ENCODE measurements at regions not wholly inside any gene's neighbourhood (a gene's known extent, or its start where the extent isn't known, plus 50 kb on each side); places are given as distances from the start of the nearest gene placed in this dataset.

DNA sequence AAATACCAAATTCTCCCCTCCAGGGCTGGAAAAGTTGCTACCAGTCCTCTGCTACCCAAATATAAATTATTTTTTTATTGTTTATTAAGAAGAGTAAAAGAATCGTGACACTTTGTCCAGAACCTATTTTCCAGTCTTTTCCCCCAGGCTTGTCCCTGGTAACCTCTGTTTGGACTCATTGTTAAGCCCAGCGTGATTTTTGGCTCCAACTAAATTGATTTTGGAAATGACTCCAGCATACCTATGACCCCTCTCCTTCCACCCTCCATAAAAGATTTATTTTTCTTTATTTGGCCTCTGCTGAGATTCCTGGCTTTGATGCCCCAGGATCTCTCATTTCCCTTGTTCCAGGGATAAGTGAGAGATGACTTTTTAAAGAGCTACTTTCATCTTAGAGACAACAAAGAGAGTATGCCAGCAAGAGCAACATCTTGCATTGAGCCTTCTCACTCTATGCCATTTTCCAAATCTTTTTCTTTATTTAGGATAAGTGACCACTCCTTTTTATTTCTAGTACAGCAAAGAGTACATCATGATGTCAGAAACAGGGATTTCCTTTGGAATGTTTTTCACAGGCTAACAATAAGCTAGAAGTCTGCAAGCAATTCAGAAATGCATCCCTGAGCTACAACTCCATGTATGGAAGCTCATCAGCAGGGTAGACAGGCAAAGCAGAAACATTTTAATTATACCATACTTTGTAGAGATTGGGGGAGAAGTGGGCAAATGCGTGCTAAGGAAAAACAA is 75.8 kb downstream of the DAD1 start:
- no peak for DNase-seq (ENCODE audit: low spot score)

DNA sequence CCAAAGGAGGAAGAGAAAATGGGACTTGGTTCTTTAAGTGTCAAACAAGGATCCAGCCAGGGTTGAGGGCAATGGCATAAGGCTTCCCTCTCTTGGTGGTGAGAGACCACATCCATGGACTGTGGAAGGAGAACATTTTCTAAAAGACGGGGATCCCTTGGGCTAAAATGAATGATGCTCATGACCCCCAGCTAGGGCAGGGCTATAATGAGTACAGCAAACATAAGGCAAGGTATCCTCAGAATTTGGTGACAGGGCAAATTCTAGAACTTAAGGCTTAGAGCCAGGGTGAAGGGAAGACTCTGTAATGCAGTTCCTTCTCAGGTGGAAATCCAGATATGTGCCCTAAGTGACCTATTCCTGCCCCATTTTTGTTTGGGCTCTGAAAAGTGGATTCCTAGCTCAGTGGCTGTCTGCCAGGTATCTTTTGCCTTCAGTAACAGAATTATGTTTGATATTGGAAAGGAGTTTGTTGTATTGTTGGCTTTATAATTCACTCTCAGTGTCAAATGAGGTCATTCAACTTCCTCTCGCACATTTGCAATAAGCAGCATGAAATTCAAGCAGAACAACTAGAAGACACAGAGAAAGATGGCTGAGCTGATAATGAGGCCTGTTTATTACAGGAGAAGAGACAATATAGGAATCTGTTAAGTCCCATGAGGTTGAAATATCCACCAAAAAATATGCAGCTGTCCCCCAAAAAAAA is 76.8 kb downstream of the DAD1 start:
- no peak for DNase-seq (ENCODE audit: low spot score)

DNA sequence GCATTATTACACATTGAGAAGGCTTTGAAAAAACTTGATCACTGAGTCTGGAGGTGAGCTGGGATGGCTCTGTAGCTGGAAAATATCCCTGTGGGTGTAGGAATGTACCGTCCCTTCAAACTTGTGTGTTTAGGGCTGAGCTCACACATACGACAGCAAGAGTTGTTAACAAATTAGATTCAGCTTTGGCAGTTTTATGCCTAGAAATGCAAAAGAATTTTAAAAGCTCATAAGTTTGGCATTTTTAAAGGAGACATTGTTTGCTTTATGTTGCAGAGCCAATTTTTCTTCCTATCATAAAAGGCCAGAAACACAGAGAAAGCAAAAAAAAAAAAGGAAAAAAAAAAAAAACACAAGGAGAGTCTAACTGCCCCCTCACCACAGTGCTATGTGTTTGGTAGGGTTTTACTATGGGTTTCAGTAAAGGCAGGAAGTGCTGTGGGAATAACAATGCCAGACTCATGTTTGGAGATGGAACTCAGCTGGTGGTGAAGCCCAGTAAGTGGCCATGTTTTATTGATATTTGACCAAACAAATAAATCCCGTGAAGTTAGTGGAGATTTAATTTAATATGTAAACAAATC is 78.4 kb downstream of the DAD1 start:
- DNase-seq (ENCODE audit: low spot score), result no peak

DNA sequence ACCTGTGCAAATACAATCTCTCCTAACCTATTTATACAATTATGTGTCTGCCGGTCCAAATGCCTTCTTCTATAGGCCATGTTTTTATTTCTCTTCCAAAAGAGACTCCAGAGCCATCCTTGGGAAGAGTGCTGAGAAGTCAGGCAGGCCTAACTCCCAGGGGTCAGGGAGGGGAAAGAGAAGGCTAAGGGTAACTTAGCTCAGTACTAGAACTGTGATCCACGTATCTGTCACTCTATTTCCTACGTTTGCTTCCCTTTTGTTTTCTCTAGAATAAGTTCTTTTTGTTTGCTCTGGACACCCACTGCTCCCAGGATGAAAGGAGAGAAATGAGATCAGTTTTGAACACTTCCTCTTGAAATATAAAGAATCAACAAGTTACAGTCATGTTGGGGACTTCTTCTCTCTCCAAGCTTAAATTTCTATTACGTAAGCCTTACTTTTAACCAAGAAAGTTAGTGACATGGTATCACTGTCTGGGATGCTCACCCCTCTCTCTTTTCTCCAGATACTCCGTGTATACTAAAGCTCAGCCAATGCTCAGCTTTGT is 79.2 kb downstream of the DAD1 start:
- DNase-seq (ENCODE audit: low spot score), result no peak

DNA sequence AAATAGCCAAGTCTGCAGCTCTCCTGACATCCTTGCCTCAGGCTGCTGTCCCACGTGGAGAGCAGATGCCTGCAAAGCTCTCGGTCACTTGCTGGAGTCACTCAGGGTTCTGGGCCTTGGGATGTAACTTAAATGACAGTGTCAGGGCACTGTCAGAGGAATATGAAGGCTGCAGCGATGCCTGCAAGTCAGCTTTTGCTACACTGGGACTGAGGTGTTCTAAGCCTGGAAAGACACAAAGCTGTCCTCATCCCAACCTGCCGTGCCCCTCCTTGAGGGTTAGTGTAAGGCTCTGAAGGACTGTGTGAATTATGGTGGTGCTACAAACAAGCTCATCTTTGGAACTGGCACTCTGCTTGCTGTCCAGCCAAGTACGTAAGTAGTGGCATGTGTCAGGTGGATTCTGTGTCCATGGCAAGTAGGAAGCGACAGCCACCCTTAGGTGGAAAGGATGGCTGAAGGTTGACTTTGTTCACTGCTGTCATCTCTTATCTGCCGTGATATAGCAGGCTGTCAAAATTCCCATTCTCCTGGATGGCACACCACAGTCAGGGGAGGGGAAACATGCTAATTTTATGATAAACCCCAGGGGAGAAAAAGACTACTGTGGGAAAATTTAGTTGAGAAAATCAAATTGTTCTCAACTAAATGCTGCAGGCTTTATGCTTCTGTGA is 79.9 kb downstream of the DAD1 start:
- DNase-seq (ENCODE audit: low spot score), result no peak

DNA sequence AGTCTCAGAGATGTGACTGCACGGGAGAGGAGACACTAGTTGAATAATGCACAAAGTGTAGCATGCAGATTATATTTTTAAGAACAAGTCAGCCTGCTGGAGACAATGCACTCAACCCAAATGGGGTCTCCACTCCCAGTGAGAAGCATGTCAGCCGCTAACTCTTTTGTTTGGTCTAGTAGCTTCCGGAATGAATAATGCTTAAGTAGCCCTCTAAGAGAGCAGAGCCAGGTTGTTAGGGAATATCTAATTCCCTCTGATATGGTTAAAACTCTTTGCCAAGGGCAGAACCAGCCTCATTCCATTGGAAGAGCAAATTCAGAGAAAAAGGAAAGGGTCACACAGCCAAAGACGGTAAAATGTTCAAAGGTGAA is 80.4 kb downstream of the DAD1 start:
- no peak for DNase-seq (ENCODE audit: low spot score)

DNA sequence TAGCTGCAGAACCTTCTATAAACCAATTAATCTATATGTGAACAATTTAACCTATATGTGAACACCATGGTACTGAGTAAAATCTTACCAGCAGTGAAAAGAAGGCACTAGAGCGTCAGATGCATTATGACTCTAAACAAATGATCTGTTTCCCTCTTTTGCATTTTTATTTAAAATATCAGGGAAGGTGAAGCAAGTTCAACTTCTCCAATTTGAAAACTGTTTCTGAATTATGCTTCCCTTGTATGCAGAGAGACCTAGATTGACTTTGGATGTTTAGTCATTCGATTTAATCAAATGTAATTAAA is 80.9 kb downstream of the DAD1 start:
- DNase-seq (ENCODE audit: low spot score), result no peak

DNA sequence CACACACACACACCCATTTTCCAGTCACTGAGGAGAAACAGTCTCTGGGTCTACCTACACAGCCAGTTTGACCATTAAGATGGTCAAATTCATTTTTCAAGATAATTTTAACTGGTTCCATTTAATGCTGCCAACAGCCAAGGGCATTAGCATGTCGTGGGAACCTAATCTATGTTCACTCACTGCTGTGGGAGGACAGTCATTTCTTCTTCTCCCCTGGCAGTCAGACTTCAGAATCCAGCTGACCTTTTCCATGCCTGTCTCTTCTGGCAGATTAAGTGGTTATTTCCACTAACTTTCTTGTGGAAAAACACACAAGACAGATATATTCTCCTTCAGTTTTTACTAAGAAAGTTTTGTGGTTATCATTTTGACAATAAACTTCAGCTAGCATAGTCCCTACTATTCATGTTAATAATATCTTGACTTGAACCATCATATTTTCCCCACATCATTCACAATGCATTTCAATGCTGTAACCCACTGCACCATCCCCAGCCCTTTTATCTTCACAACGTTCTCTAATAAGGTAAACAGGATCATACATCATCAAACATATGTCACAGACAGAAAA is 82.2 kb downstream of the DAD1 start:
- no peak for DNase-seq (ENCODE audit: low spot score)

DNA sequence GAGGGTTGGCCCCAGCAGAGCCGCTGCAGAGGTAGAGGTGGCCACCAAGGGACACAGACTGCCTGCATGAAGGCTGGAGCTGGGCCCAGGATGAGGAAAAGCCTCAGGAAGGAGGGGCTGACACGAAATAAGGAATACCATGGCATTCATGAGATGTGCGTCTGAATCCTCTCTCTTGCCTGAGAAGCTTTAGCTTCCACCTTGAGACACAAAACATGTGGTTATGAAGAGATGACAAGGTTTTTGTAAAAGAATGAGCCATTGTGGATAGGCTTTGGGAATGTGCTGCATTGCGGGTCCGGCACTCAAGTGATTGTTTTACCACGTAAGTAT is 82.7 kb downstream of the DAD1 start:
- DNase-seq (ENCODE audit: low spot score), result no peak

DNA sequence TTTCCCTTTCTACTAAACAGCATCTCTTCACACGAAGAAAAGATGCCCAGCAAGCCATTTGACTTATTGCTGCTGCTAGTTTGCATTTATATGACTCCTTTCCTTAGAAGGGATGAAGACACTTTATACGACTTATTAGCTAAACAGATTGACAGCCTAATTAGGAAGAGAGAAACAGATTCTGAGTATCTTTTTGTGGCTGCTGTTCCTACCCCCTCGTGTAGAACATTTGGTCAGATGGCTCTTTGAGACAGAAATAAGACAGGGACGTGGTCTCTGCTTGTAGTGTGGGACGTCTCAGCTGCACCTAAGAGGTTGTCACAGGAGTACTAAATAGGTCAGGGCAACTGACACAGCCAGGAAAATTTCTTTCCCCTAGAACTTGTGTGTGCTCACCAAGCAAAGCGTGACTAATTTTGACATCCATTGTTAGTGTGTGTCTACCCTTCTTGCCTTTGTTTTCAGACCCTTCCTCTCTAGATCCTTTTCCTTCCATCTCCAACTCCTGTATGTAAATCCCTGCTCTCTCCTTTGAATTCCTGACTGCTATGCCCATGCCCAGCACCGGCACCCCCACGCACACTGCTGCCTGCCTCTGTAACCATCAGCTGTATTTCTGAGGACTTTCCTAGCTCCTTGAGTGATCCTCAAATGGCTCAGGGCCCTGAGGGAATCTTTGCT is 83.2 kb downstream of the DAD1 start:
- DNase-seq (ENCODE audit: low spot score), result no peak

DNA sequence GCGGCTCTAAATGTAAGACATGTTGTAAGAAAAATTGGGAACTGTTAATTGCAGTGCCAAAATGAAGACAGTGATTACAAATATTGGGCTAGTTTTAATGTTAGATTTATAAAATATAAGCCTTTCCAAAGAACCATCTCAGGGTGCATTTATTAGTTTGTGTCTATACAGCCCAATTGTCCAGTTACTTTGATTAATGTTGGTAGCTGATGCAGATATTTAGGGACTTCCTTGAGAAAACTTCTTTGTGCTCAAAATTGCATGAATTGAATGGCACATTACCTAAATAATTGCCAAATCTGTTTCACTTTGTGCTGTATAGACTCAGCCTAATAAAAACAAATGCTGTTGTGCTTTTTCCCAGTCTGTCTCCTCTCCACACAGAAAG is 83.7 kb downstream of the DAD1 start:
- DNase-seq (ENCODE audit: low spot score), result no peak

DNA sequence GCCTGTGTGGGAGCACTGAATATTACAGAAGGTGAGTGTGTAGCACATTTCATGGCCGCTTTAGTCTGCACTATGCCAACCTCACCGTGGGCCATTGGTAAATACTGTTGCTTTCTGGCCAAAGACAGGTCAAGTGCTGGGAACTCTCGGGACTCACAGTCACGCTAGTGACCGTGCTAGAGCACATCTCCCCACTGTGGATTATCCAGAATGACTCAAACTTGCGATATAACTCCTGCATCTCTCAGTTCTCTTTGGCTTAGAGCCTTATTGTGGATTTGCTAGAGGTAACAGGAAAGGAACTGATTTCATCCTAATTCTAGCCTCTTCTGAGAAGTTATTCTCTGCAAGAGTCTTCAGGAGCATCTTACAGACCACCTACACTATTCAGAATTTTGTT is 86.5 kb downstream of the DAD1 start:
- no peak for DNase-seq (ENCODE audit: low spot score)

DNA sequence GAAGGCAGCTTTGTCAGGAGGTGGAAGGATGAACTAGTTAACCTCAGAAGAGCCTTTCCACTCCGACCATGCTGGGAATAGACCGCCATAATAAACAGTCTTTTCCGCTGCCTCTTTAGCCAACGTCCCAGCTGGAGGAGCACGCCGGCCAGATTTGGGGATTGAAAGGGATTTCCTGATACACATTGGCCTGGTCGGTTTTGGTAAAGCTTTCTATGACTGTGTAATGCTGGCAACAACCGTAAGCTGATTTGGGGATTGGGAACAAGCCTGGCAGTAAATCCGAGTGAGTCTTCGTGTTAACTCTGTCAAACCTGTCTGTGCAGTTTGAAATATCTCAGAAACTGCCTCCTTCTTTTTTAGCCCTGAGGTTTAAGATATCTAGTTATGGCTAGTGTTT is 87.0 kb downstream of the DAD1 start:
- DNase-seq (ENCODE audit: low spot score), result no peak

DNA sequence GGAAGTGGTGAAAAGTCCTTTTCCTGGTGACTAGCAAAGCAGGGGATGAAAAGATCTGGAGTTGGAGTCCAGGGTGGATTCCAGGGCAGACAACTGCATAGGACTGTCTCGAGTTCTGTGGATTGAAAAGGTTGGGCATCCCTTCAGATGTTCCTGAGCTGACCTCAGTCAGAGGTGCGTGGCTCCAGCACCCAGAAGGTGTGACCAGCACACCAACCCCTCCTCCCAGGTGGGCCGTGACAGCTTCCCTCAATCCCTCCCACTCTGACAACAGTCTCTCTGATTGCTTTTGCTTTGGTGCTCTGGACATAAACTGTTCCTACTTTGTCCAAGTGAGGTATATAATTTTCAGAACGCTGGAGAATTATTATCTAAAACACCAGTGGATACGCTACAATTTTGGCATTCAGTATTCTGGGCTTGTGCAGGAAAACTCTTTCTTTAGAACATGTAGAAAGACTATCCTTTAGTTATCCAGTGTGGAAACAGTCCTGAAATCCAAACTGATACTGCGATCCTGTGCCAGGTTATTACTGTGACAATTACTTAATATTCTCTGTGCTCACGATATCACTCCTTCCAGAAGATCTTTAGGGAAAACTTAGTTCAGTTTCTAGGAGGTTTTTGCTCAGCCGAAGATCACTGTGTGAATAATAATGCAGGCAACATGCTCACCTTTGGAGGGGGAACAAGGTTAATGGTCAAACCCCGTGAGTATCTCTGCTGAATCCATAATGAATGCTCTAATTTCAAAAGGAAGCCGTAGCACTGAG is 87.9 kb downstream of the DAD1 start:
- DNase-seq (ENCODE audit: low spot score), result no peak

DNA sequence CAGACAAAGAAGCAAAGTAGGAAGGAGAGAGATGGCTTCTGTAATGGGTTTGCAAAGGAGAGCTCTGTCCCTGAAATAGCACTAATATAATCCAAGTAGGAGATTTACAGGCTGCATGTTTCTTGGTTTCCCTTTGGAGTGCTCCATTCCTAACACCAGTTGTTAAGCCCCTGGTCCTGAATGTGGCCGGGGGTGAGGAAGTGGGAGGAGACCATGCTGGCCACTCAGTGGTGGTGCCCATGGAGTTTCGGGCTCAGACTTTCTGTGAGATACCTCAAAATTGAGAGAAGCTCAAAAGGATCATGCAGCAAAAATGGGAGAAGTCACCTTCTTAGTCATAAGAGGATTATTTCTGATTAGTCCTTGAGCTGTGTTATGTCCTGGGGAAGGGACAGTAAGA is 88.5 kb downstream of the DAD1 start:
- no peak for DNase-seq (ENCODE audit: low spot score)

DNA sequence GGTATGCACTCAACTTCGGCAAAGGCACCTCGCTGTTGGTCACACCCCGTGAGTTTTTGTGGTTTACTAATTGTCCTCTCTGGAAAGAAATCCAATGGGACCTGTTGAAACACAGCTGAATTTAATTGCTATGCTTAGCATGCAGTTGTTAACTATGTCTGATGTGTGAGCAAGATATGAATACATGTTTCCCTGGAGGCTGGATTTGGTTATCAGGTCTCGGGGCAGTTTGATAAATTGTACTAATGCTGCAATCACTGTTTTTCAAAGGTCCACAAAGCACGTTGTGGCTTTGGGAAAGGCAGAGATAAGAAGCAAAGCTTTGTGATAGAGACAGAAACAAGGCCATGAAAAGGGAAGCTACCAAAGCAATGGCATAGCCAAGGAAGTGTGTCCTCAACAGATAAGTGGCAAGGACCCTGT is 91.3 kb downstream of the DAD1 start:
- no peak for DNase-seq (ENCODE audit: low spot score)

DNA sequence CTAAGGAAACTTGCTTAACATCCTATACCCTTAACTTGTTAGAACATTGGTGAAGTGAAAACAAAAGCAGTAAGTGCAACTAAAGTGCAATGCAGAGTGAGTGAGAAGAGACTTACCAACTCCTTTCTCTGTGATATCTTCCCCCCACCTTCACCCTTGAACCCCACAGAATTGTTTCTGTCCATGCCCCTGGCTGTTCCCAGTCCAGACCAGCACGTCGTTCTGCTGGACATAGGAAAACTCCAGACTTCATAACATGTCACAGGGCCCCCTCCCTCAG is 91.9 kb downstream of the DAD1 start:
- no peak for DNase-seq (ENCODE audit: low spot score)

DNA sequence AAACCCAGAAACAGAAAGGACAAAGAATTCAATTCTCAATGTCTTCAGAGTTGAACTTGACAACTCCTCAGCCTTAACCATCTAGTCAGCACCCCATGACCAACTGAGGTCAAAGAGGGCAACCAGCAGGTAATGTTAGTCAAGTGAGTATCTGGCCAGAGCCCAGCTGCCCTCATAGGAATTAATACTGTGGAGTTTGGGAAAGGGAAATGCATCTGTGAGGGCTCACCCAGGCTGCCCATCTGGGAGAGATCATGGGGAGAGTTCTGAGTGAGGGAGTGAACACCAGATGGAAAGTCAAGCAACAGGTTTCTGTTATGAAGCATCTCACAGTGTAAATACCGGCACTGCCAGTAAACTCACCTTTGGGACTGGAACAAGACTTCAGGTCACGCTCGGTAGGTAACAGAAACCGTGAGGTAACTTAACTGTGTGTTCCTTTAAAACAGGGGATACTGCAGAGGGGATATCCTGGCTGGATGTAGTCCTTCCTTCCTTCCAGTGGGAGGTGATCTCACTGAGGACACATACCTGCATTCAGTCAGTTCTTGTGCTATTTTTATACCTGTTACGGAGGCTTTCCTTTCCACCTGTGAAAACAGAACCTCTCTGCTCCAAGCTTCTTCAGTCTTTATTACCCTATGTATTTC is 94.4 kb downstream of the DAD1 start:
- DNase-seq (ENCODE audit: low spot score), result no peak

DNA sequence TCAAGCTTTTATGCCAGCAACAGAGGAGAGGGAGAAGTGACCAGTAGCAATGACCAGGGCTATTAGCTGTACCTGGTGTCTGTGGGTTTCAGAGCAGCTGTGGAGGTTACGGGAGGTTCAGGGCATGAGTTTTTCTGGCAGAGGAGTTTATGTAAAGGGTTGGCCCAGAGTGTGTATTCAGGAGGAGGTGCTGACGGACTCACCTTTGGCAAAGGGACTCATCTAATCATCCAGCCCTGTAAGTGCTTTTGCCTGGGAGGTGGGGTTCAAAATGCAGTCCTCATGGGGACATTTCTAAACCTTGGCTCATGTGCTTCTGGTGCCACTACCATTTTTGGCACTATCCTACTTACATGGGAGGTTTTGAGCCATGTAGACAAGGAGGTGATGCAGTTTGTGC is 95.3 kb downstream of the DAD1 start:
- no peak for DNase-seq (ENCODE audit: low spot score)

DNA sequence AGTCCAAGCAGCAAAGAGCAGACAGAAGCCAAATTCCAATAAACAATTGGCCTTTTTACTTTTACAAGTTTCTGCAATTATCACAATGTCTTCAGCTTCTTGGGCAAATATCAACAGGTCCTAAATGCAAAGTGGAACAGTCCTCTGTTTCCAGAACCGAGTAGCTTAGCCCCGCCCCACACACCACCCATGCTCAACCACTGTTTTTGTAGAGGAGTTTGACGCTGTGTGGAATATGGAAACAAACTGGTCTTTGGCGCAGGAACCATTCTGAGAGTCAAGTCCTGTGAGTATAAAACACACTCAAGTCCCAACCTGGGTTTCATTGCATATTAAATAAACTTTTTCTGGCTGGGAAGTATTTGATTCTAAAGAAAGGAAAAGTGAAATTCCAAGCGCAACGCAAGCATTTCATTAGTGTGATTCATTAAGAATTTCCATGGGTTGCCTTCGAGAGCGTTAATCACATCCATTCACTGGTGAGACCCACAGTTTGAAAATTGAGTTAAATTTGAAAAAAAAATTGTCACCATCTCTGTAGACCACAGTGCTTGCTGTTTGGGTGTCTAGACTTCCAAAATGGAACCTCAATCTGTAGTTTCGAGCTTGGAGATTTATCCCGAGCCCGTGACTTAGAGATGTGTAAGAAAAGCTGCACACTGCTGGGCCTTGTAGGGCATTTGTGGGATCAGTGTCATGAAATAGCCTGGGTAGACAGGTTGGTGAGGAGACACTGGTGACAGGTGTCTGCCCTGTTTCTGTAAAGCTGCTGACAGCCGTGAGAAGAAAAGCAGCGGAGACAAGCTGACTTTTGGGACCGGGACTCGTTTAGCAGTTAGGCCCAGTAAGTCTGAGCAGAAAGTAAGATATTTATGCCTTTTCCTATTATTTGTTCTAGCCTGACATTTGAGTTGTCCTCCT is 96.1 kb downstream of the DAD1 start:
- DNase-seq (ENCODE audit: low spot score), result no peak

Measured in AG08396 (cell line).